ENCODE measurements at regions not wholly inside any gene's neighbourhood (a gene's known extent, or its start where the extent isn't known, plus 50 kb on each side); places are given as distances from the start of the nearest gene placed in this dataset.

DNA sequence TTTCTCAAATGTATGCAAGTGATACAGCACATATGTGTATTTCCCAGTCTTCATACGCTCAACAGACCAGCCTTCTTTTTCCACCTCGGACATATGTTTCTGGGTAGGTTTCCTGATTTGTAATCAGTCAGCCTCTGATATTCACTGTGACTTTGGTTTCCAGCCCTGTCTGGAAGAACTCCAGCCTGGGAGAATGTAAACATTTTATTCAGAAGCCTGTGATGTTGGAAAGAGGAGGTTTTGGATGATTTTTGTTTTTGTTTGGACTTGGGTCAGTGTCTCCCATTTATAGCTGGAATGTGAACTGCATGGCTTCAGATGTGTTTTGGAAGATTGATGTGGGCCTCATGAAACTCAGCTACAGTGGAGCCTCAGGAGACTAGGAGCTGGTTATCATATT lies 172.2 kb upstream of the CENPW start:
- no peak for TF ChIP-seq JUND (IDR thresholded peaks at IDR 0.05; ENCODE audit: low read depth)
- no peak for DNase-seq (ENCODE audit: low read depth in 1 of 2, low spot score in 1 of 2)
- in situ Hi-C loops (cut with HindIII; ENCODE audit: low pct_unique_long_range_greater_than_20kb, low sequenced_read_pairs): no loop called here

DNA sequence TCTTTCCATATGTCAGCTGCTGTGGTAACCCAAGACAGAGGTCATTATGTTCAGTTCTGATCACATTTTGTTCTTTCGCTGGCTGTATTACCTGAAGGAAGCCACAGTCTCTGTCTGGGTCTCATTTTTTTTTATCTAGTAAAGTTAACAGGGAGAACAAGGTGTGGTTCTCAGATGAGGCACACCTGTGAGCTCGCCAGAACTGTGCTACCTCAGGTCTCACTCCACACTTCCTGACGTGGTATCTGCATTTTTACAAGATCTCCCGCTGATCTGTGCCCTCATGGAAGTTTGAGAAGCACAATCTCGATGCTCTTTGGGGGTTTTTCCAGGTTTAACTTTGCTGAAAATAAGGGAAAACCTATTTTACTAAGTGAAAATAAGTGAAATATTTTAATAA lies 169.5 kb upstream of the CENPW start:
- no peak for DNase-seq (ENCODE audit: low read depth in 1 of 2, low spot score in 1 of 2)
- in situ Hi-C loops (cut with HindIII; ENCODE audit: low pct_unique_long_range_greater_than_20kb, low sequenced_read_pairs): no loop called here
- TF ChIP-seq JUND (IDR thresholded peaks at IDR 0.05; ENCODE audit: low read depth): no peak

DNA sequence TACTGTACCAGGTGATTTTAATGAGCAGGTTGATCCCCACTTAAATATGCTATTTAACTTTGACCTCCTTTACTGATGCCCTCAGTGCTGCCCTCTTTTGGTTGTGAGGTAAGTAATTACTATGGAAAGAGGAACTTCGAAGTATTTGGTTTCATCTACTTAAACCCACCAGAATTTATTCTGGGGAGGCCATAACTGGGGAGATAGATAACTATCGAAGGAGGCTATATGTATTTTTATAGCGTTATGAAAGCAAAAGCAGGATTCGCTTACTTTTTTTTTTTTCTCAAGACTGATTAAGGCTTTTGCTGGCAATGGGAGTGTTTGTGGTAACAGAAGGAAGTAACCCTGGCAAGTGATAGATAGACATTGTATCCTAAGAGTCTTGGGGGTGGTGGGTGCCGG lies 168.9 kb upstream of the CENPW start:
- peak in 1 of 2 experiments; percentile 36 for DNase-seq (ENCODE audit: low read depth in 1 of 2, low spot score in 1 of 2)
- in situ Hi-C loops (cut with HindIII; ENCODE audit: low pct_unique_long_range_greater_than_20kb, low sequenced_read_pairs): no loop called here
- no peak for TF ChIP-seq JUND (IDR thresholded peaks at IDR 0.05; ENCODE audit: low read depth)

DNA sequence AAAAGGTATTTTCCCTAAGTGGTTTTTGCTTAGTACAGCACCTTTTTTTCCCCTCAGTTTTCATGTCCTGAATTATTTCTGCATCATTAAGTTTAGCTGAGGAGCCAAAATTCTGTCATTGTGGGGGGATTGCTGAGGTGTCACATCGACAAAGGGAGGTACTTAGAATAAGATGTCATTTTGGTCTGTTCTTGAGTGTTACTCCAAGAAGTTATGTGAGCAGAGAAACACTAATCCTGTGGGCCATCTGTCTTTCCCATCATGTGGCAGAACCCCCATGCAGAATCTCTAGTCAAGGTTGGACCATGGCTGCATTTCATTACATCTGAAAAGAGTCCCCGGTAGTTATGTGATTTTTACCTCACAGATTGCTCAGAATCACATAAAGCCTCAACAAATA lies 167.8 kb upstream of the CENPW start:
- no peak for DNase-seq (ENCODE audit: low read depth in 1 of 2, low spot score in 1 of 2)
- in situ Hi-C loops (cut with HindIII; ENCODE audit: low pct_unique_long_range_greater_than_20kb, low sequenced_read_pairs): no loop called here
- no peak for TF ChIP-seq JUND (IDR thresholded peaks at IDR 0.05; ENCODE audit: low read depth)

DNA sequence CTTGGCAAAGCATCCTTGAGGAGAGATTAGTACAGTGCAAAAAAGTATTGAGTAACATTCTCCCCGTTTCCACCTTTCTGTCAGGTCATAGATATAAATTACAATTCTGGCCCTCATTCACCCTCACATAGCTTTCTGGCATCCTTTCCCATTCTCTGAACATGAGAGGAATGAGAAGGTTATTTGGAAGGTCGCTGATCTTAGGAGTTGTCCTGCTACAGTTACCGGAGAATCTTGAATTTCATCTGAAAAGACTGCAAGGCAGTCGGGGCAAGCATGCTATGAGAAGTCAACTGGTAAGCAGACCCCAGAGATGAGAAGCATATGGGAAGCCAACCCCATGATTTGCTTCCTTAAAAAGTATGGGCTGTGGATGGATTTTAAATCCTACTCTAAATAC lies 166.7 kb upstream of the CENPW start:
- DNase-seq (ENCODE audit: low read depth in 1 of 2, low spot score in 1 of 2): no peak
- no peak for TF ChIP-seq JUND (IDR thresholded peaks at IDR 0.05; ENCODE audit: low read depth)
- in situ Hi-C loops (cut with HindIII; ENCODE audit: low pct_unique_long_range_greater_than_20kb, low sequenced_read_pairs): no loop called here

DNA sequence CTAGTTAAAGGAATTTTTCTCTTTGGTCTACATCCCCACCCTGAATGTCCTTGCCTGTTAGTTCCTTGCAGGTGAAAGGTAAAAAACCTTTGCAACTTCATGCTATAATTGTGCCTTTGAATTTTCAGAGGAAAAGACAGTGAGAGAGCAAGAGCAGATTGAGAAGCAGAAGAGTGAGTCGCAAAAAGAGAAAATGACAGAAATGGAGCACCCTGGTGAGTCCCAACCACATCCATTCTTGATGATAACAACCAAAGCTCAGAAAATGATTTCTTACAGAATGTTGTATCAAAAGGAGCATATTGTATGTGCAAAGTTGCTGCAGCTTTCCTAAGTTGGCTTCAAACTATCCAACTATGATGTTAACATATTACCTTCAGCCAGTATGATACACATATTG lies 165.2 kb upstream of the CENPW start:
- in situ Hi-C loops (cut with HindIII; ENCODE audit: low pct_unique_long_range_greater_than_20kb, low sequenced_read_pairs): no loop called here
- DNase-seq (ENCODE audit: low read depth in 1 of 2, low spot score in 1 of 2): no peak
- no peak for TF ChIP-seq JUND (IDR thresholded peaks at IDR 0.05; ENCODE audit: low read depth)

DNA sequence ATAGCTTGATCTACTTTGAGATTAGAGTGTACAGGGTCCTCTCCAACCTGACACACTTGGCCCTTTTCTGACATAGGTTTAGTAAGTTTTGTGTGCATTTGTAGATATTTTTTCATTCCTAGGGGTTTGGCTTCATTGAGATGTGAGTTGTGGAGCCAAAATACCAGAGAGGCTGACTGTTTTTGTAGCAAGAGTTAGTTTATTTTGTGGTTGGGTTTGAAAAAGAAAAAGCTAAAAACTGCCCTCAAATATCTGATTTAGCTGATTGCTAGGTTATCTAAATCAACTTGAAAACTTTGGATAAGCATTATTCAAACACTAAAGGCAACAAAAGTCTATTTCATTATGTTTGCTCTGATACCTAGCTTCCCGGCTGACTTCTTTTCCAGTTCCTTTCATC lies 164.7 kb upstream of the CENPW start:
- no peak for TF ChIP-seq JUND (IDR thresholded peaks at IDR 0.05; ENCODE audit: low read depth)
- in situ Hi-C loops (cut with HindIII; ENCODE audit: low pct_unique_long_range_greater_than_20kb, low sequenced_read_pairs): no loop called here
- no peak for DNase-seq (ENCODE audit: low read depth in 1 of 2, low spot score in 1 of 2)

DNA sequence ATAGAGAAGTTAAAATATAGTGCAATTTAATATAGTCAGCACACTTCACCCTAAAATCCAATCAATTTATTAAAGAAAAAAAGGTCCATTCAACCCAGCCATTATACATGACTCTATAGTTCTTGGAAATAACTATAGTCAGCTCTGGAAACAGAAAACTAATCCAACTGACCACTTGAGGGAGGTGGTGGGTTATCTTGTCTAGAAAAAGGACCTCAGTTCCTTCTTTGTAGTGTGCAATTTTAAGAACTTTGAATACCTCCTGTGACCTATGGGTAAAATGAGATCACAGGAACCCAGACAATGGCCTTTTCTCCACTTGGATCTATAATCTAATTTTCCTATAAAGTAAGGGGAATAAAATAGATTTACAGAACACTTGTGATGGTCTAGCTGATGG lies 163.6 kb upstream of the CENPW start:
- in situ Hi-C loops (cut with HindIII; ENCODE audit: low pct_unique_long_range_greater_than_20kb, low sequenced_read_pairs): no loop called here
- TF ChIP-seq JUND (IDR thresholded peaks at IDR 0.05; ENCODE audit: low read depth): no peak
- peak in 1 of 2 experiments; percentile 13 for DNase-seq (ENCODE audit: low read depth in 1 of 2, low spot score in 1 of 2)

DNA sequence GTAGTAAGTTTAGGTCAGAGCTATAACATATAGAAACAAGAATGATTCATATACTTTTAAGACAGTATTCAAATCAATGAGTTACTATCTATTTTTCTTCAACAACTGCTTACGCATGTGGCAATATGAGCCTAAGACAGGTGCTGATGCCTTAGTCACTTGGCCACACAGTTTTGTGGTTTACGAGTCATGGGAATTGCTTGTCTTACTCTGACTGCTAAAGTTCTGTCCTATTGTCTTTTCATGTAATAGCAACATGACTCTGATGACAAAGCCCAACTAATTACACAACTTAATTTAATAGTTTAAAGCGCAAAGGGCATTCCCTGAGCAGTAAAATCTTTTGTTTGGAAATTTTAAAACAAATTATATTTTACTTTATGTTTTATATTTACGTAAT lies 159.3 kb upstream of the CENPW start:
- DNase-seq (ENCODE audit: low read depth in 1 of 2, low spot score in 1 of 2): no peak

DNA sequence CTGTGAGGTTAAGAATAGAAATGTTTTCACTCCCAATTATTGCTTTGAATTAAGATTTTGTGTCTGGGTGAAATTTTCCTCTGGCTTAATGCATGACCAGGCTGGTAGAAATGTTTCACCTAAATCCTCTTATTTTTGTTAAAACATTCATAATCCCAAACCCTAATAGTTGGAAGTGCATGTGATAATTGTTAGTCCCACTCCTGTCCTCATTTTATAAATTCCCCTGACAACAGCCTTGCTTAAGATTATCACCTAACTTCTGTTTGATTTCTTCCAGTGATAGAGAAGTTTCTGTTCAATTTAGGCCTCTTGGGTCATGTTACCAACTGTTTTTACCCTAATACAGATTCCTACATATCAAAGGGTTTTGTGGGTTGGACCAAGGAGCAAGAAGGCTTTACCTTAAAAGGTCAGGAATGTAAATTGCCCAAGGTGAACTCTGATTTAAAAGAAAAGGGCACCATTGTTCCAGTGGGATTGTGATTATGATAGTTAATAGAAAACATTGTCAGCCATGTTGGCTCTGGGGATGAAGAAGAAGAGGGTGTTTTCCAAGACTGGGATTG lies 158.7 kb upstream of the CENPW start:
- in situ Hi-C loops (cut with HindIII; ENCODE audit: low pct_unique_long_range_greater_than_20kb, low sequenced_read_pairs): no loop called here
- TF ChIP-seq JUND (IDR thresholded peaks at IDR 0.05; ENCODE audit: low read depth): no peak
- no peak for DNase-seq (ENCODE audit: low read depth in 1 of 2, low spot score in 1 of 2)

More for the DNA sequence above, 159.3 kb upstream of the CENPW start:
- in situ Hi-C loops (cut with HindIII; ENCODE audit: low pct_unique_long_range_greater_than_20kb, low sequenced_read_pairs): no loop called here
- no peak for TF ChIP-seq JUND (IDR thresholded peaks at IDR 0.05; ENCODE audit: low read depth)

DNA sequence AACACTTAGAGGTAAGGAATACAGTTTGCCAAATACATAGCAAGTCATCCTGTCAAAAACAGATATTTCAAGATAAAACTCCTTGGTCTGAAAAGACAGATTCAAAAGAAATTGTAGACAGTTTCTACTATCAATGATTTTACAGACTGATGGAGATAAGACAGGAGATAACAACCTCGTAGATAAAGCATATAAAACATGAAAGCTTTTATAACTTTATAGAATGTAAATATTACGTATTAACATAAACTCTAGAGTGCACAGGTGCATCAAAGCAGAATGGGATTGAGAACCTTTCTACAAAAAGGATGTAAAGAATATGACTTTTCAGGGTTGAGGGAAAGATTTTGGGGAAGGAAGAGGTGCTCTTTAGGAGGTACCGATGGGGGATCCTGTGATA lies 158.0 kb upstream of the CENPW start:
- TF ChIP-seq JUND (IDR thresholded peaks at IDR 0.05; ENCODE audit: low read depth): no peak
- no peak for DNase-seq (ENCODE audit: low read depth in 1 of 2, low spot score in 1 of 2)
- in situ Hi-C loops (cut with HindIII; ENCODE audit: low pct_unique_long_range_greater_than_20kb, low sequenced_read_pairs): no loop called here

DNA sequence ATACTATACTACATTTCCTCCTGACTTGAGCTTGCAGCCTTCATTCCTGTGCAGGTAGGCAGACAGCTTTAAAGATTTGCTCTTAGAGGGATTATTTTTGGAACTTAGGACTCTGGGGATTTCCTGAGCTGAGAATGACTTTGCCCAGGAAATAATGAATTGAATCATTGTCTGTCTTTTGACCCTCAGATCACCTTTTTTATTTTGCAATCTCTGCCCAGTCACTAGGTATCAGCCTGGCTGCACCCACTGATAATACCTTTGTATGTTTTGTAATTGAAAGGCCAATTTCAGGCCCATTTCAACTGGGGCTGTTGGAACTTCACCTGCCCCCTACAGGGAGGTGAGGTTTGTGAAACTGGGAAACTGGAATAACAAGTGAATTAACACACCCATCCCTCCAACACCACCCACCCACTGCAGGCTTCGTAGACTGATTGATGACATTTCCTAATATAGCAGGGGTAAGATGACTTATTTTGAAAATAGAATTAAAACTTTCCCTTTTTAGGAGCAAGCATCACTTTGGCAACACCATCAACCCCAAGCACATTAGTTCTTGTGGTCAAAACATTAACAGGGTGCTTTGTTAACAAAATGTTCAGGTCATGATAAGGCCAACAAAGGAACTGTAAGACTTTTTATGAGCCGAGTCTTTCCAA lies 157.1 kb upstream of the CENPW start:
- DNase-seq (ENCODE audit: low read depth in 1 of 2, low spot score in 1 of 2): no peak
- no peak for TF ChIP-seq JUND (IDR thresholded peaks at IDR 0.05; ENCODE audit: low read depth)
- in situ Hi-C loops (cut with HindIII; ENCODE audit: low pct_unique_long_range_greater_than_20kb, low sequenced_read_pairs): no loop called here

DNA sequence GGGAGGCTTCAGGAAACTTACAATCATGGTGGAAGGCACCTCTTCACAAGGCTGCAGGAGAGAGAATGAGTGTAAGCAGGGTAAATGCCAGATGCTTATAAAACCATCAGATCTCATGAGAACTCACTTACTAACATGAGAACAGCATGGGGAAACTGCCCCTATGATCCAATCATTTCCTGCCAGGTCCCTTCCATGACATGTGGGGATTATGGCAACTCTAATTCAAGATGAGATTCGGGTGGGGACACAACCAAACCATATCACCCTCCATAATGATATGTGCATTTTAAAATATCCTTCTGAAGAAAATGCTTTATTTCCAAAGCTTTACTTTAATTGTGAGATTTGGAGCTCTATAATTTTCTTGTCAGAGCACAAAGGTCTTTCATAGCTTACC lies 154.1 kb upstream of the CENPW start:
- no peak for DNase-seq (ENCODE audit: low read depth in 1 of 2, low spot score in 1 of 2)
- in situ Hi-C loops (cut with HindIII; ENCODE audit: low pct_unique_long_range_greater_than_20kb, low sequenced_read_pairs): no loop called here
- TF ChIP-seq JUND (IDR thresholded peaks at IDR 0.05; ENCODE audit: low read depth): no peak

Data from T47D (cell line).